IMR-90 (cell line): ENCODE measurements at regions not wholly inside any gene's neighbourhood (a gene's known extent, or its start where the extent isn't known, plus 50 kb on each side); places are given as distances from the start of the nearest gene placed in this dataset.

ENCODE experiments used
- ATAC-seq: fragments of 200-7000 bp; cut with Tn5 transposase; 2 replicates; pipeline ENCODE4 v1.9.1; 2020; ENCODE audit warnings: low read depth, mild to moderate bottlenecking, moderate library complexity
- BruUV-seq: library from RNA; stranded (reverse); fragments of 400-500 nt; replicated peaks from 2 replicates; lab custom pipeline; 2021; lab: Mats Ljungman, UMichigan
- CTCF ChIA-PET: fragments of 300-600 bp; formaldehyde crosslinking; extraction: SDS; loops from one replicate; lab custom pipeline; 2021; ENCODE audit warnings: antibody characterized with exemption; lab: Yijun Ruan, JAX
- POLR2A ChIA-PET: fragments of 300-600 bp; sonication (Branson Sonifier 250); formaldehyde crosslinking; loops from one replicate; lab custom pipeline; 2022; ENCODE audit warnings: antibody characterized with exemption; ENCODE audit not compliant: unreplicated experiment; lab: Charles Lee
- DNase-seq: peaks from one replicate; pipeline ENCODE4 v3.0.0; 2013
- H2AFZ ChIP-seq: replicated peaks from 2 replicates; pipeline ENCODE3; 2013; ENCODE audit warnings: low read length, mild to moderate bottlenecking; ENCODE audit not compliant: poor library complexity
- H2AK5ac ChIP-seq: 2 replicates; pipeline ENCODE4 v1.6.1; 2013; ENCODE audit warnings: low read depth, low read length, inconsistent platforms
- H2AK9ac ChIP-seq: replicated peaks from 2 replicates; pipeline ENCODE3; 2013; ENCODE audit warnings: mild to moderate bottlenecking, low read depth, low read length, moderate library complexity; ENCODE audit not compliant: poor library complexity
- H2BK120ac ChIP-seq: 2 replicates; pipeline ENCODE4 v1.6.1; 2013; ENCODE audit warnings: low read depth, low read length, inconsistent platforms
- H2BK15ac ChIP-seq: 3 replicates; pipeline ENCODE4 v1.6.1; 2013; ENCODE audit warnings: low read depth, low read length, inconsistent platforms
- H2BK20ac ChIP-seq: 2 replicates; pipeline ENCODE4 v1.6.1; 2013; ENCODE audit warnings: low read depth, mild to moderate bottlenecking, inconsistent platforms, low read length, moderate library complexity
- H2BK5ac ChIP-seq: 2 replicates; pipeline ENCODE4 v1.6.1; 2013; ENCODE audit warnings: mild to moderate bottlenecking, low read depth, low read length, inconsistent platforms; ENCODE audit not compliant: poor library complexity, severe bottlenecking
- H3K14ac ChIP-seq: replicated peaks from 2 replicates; pipeline ENCODE4 v1.6.1; 2013; ENCODE audit warnings: low read depth, low read length, inconsistent platforms
- H3K18ac ChIP-seq: 2 replicates; pipeline ENCODE4 v1.6.1; 2013; ENCODE audit warnings: low read depth, low read length, control low read depth
- H3K23ac ChIP-seq: 2 replicates; pipeline ENCODE4 v1.6.1; 2013; ENCODE audit warnings: low read depth, low read length, inconsistent platforms
- H3K27ac ChIP-seq: 2 replicates; pipeline ENCODE4 v1.5.1; 2013; ENCODE audit warnings: mild to moderate bottlenecking, control low read depth, low read length; ENCODE audit not compliant: insufficient read depth
- H3K27me3 ChIP-seq: 2 replicates; pipeline ENCODE4 v1.6.1; 2013; ENCODE audit warnings: low read length; ENCODE audit not compliant: control insufficient read depth, insufficient read depth
- H3K36me3 ChIP-seq: 2 replicates; pipeline ENCODE4 v1.6.1; 2013; ENCODE audit warnings: low read length, mixed read lengths; ENCODE audit not compliant: control insufficient read depth, insufficient read depth
- H3K4ac ChIP-seq: 2 replicates; pipeline ENCODE4 v1.6.1; 2013; ENCODE audit warnings: low read depth, low read length, inconsistent platforms
- H3K4me1 ChIP-seq: 2 replicates; pipeline ENCODE4 v1.6.1; 2013; ENCODE audit warnings: low read length, mixed read lengths; ENCODE audit not compliant: control insufficient read depth, insufficient read depth
- H3K4me2 ChIP-seq: 2 replicates; pipeline ENCODE4 v1.6.1; 2013; ENCODE audit warnings: low read depth, mild to moderate bottlenecking, control low read depth, low read length, moderate library complexity
- H3K4me3 ChIP-seq: 2 replicates; pipeline ENCODE4 v1.5.1; 2013; ENCODE audit warnings: low read depth, mild to moderate bottlenecking, control low read depth, low read length, moderate library complexity; ENCODE audit not compliant: insufficient read depth
- H3K56ac ChIP-seq: 2 replicates; pipeline ENCODE4 v1.6.1; 2013; ENCODE audit warnings: low read length, inconsistent platforms; ENCODE audit not compliant: insufficient read depth; ENCODE audit errors: extremely low read depth
- H3K79me1 ChIP-seq, 2 experiments: 2 replicates each; pipeline ENCODE4 v1.6.1; 2013; ENCODE audit warnings: low read length in 2 of 2, inconsistent platforms in 1 of 2, low read depth in 1 of 2
- H3K9ac ChIP-seq: 2 replicates; pipeline ENCODE4 v1.6.1; 2013; ENCODE audit warnings: low read depth, low read length, control low read depth
- H3K9me1 ChIP-seq: 2 replicates; pipeline ENCODE4 v1.6.1; 2013; ENCODE audit warnings: low read length, inconsistent platforms; ENCODE audit not compliant: insufficient read depth
- H3K9me3 ChIP-seq: 2 replicates; pipeline ENCODE4 v1.6.1; 2013; ENCODE audit warnings: low read length; ENCODE audit not compliant: control insufficient read depth, insufficient read depth
- H4K20me1 ChIP-seq: 2 replicates; pipeline ENCODE4 v1.6.1; 2013; ENCODE audit warnings: low read length, inconsistent platforms; ENCODE audit not compliant: insufficient read depth
- H4K5ac ChIP-seq: 2 replicates; pipeline ENCODE4 v1.6.1; 2013; ENCODE audit warnings: mild to moderate bottlenecking, low read depth, low read length, control low read depth
- H4K8ac ChIP-seq, 2 experiments: 2 replicates each; pipeline ENCODE4 v1.6.1; 2013; ENCODE audit warnings: low read depth in 2 of 2, low read length in 2 of 2, control low read depth in 1 of 2, inconsistent platforms in 1 of 2
- H4K91ac ChIP-seq: 2 replicates; pipeline ENCODE4 v1.6.1; 2013; ENCODE audit warnings: low read depth, low read length, inconsistent platforms; ENCODE audit not compliant: insufficient read depth
- BHLHE40 ChIP-seq: fragments of 150-350 bp; IDR thresholded peaks from 2 replicates; pipeline ENCODE4 v1.6.1; 2016; ENCODE audit warnings: mild to moderate bottlenecking, low read depth, low read length
- FOS ChIP-seq: fragments of 150-350 bp; IDR thresholded peaks from 2 replicates; pipeline ENCODE4 v1.6.1; 2016; ENCODE audit warnings: low read depth, low read length
- MAFK ChIP-seq: IDR thresholded peaks from 2 replicates; pipeline ENCODE4 v1.6.1; 2012; ENCODE audit warnings: low read depth, low read length, improper control_type of control experiment
- MXI1 ChIP-seq: IDR thresholded peaks from 2 replicates; pipeline ENCODE4 v1.6.1; 2012; ENCODE audit warnings: low read depth, mild to moderate bottlenecking, low read length, moderate library complexity, borderline replicate concordance
- POLR2A ChIP-seq: IDR thresholded peaks from 2 replicates; pipeline ENCODE4 v1.6.1; 2012; ENCODE audit warnings: mild to moderate bottlenecking, low read depth, low read length
- RCOR1 ChIP-seq: IDR thresholded peaks from 2 replicates; pipeline ENCODE4 v1.6.1; 2012; ENCODE audit warnings: mild to moderate bottlenecking, low read length, improper control_type of control experiment; ENCODE audit not compliant: insufficient replicate concordance
- RFX5 ChIP-seq: IDR thresholded peaks from 2 replicates; pipeline ENCODE4 v1.8.0; 2012; ENCODE audit warnings: low read depth, mild to moderate bottlenecking, low read length, moderate library complexity
- SMC3 ChIP-seq: fragments of 150-350 bp; IDR thresholded peaks from 2 replicates; pipeline ENCODE4 v1.6.1; 2016; ENCODE audit warnings: low read depth, mild to moderate bottlenecking, antibody characterized with exemption, low read length, moderate library complexity
- WGBS, 2 experiments: methylation state at CpG; one replicate each; pipeline versions ENCODE4 v1.1.5 to v1.1.7; 2013; ENCODE audit warnings: missing lambda C conversion rate in 2 of 2; ENCODE audit not compliant: insufficient read length in 1 of 2; ENCODE audit errors: extremely low coverage in 2 of 2; 5-methylcytosine and 5-hydroxymethylcytosine counted together
- dilution Hi-C: fragments of 300-500 bp; cut with HindIII; formaldehyde crosslinking; loops from one replicate; pipeline ENCODE4 v1.14.3; 2018; ENCODE audit warnings: low sequenced_read_pairs; ENCODE audit not compliant: unreplicated experiment
- in situ Hi-C: fragments of 300-500 bp; cut with MboI; formaldehyde crosslinking; loops from 3 replicates; pipeline ENCODE4 v1.14.3; 2019; ENCODE audit warnings: low sequenced_read_pairs, inconsistent platforms, mixed read lengths
- intact Hi-C: fragments of 100-400 bp; cut with micrococcal nuclease; formaldehyde crosslinking; loops from 2 replicates; pipeline ENCODE4 v1.10.0; 2022
- TF ChIP-seq, protein P1 (sequence below): conservative IDR thresholded peaks from 2 replicates; pipeline ENCODE4 v1.5.1; 2012; ENCODE audit warnings: mild to moderate bottlenecking, low read depth, low read length, improper control_type of control experiment
- TF ChIP-seq, protein P2 (sequence below): fragments of 150-350 bp; IDR thresholded peaks from 2 replicates; pipeline ENCODE4 v1.6.1; 2017; ENCODE audit warnings: mild to moderate bottlenecking, antibody characterized with exemption, low read length, low read depth

DNA sequence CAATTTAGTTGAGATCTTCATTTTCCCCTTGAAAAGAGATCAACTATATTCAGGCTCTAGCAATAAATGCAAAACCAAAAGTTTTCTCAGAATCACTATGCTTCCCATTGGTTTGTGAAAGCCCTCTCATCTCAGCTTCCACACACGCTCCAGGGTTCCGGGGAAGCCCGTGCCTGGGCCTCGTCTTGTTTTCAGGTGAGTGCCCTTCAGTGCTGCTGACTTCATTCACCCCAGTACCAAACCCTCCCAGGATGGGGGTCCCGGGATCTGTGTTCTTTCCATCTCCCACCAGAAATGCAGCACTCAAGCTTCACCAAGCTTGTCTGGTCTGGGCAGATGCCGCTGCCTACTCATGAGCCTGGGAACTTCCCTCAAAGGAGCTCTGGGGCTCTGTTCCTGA is 97.7 kb downstream of the TEX29 start:
- in situ Hi-C loops, result no loop called here
- intact Hi-C loops, result no loop called here

More for the DNA sequence above, 97.7 kb downstream of the TEX29 start:
- DNase-seq (no peak), ATAC-seq (no peak)
- ChIA-PET POLR2A (no interaction called here), CTCF (interaction anchor here (0.8 kb wide), 1 partner anchor 9 kb away, joined by 3 read pairs; no protein-coding TSS in a partner anchor)
- no peak overlapping the region for H2BK15ac ChIP-seq
- no peak overlapping the region for H3K4ac ChIP-seq
- H4K20me1 ChIP-seq, result no peaks in the 10 kb centered on the region
- H3K9me1 ChIP-seq, result no peaks in the 10 kb centered on the region
- no peak overlapping the region for H4K5ac ChIP-seq
- H3K79me1 ChIP-seq, result no peaks in the 10 kb centered on the region
- H3K27me3 ChIP-seq, result peaks cover 10% of the 10 kb centered on the region
- BruUV-seq, result no TSS peak
- no peak overlapping the region for H3K56ac ChIP-seq
- 59% methylated on average over 2 of the region's 6 CpGs; no CpG with 5 or more reads in 1 of the 2 experiments for WGBS, 2 experiments
- H4K8ac ChIP-seq, result no peak overlapping the region
- dilution Hi-C loops, result no loop called here
- no peak overlapping the region for H3K9ac ChIP-seq
- TF ChIP-seq, protein P1, sequence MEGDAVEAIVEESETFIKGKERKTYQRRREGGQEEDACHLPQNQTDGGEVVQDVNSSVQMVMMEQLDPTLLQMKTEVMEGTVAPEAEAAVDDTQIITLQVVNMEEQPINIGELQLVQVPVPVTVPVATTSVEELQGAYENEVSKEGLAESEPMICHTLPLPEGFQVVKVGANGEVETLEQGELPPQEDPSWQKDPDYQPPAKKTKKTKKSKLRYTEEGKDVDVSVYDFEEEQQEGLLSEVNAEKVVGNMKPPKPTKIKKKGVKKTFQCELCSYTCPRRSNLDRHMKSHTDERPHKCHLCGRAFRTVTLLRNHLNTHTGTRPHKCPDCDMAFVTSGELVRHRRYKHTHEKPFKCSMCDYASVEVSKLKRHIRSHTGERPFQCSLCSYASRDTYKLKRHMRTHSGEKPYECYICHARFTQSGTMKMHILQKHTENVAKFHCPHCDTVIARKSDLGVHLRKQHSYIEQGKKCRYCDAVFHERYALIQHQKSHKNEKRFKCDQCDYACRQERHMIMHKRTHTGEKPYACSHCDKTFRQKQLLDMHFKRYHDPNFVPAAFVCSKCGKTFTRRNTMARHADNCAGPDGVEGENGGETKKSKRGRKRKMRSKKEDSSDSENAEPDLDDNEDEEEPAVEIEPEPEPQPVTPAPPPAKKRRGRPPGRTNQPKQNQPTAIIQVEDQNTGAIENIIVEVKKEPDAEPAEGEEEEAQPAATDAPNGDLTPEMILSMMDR, result no peak
- TF ChIP-seq, protein P2, sequence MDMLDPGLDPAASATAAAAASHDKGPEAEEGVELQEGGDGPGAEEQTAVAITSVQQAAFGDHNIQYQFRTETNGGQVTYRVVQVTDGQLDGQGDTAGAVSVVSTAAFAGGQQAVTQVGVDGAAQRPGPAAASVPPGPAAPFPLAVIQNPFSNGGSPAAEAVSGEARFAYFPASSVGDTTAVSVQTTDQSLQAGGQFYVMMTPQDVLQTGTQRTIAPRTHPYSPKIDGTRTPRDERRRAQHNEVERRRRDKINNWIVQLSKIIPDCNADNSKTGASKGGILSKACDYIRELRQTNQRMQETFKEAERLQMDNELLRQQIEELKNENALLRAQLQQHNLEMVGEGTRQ, result no peak
- TF ChIP-seq POLR2A (no peak), FOS (no peak), MAFK (no peak), BHLHE40 (no peak), SMC3 (no peak), RCOR1 (no peak), RFX5 (no peak), MXI1 (no peak)
- no peaks in the 10 kb centered on the region for H3K4me1 ChIP-seq
- no peak overlapping the region for H3K4me2 ChIP-seq
- no peak overlapping the region for H2AFZ ChIP-seq
- H3K27ac ChIP-seq, result no peak overlapping the region
- no peak overlapping the region for H2AK5ac ChIP-seq
- no peak overlapping the region for H3K18ac ChIP-seq
- no peak overlapping the region for H3K14ac ChIP-seq
- H2BK120ac ChIP-seq, result no peak overlapping the region
- no peak overlapping the region for H2BK20ac ChIP-seq
- no peak overlapping the region for H2AK9ac ChIP-seq
- no peak overlapping the region for H2BK5ac ChIP-seq
- peaks cover 1% of the 10 kb centered on the region; the same call in 1 of the 2 replicates for H3K9me3 ChIP-seq
- no peak overlapping the region for H3K4me3 ChIP-seq
- no peaks in the 10 kb centered on the region for H3K36me3 ChIP-seq
- no peak overlapping the region for H3K23ac ChIP-seq
- no peak overlapping the region for H4K91ac ChIP-seq
